Muscle of leg (tissue), 3 donors: ENCODE measurements at regions not wholly inside any gene's neighbourhood (a gene's known extent, or its start where the extent isn't known, plus 50 kb on each side); places are given as distances from the start of the nearest gene placed in this dataset.
A peak's percentile ranks its signal among the peaks of the same experiment; 100 is the strongest.

Experiments
- DNase-seq: peaks from one replicate; pipeline ENCODE4 v3.0.0; 2013
- H3K27ac ChIP-seq: one replicate; pipeline ENCODE4 v1.5.1; 2013; ENCODE audit warnings: mild to moderate bottlenecking, low read length, control low read depth
- H3K27me3 ChIP-seq: one replicate; pipeline ENCODE4 v1.6.1; 2013; ENCODE audit warnings: low read length; ENCODE audit not compliant: control insufficient read depth, insufficient read depth
- H3K36me3 ChIP-seq: one replicate; pipeline ENCODE4 v1.6.1; 2013; ENCODE audit warnings: low read length; ENCODE audit not compliant: control insufficient read depth, insufficient read depth
- H3K4me1 ChIP-seq: one replicate; pipeline ENCODE4 v1.6.1; 2013; ENCODE audit warnings: low read length; ENCODE audit not compliant: control insufficient read depth, insufficient read depth
- H3K4me3 ChIP-seq: one replicate; pipeline ENCODE4 v1.5.1; 2013; ENCODE audit warnings: low read length, control low read depth
- H3K9me3 ChIP-seq: replicated peaks from 2 replicates; pipeline ENCODE4 v1.6.1; 2013; ENCODE audit warnings: low read depth, low read length; ENCODE audit not compliant: control insufficient read depth
- WGBS: methylation state at CpG from one replicate; pipeline ENCODE4 v1.1.5; 2013; ENCODE audit warnings: missing lambda C conversion rate; ENCODE audit not compliant: insufficient coverage; 5-methylcytosine and 5-hydroxymethylcytosine counted together

GRCh38 chr13:48160606-48161278 is 65.8 kb upstream of the MED4 start:
- Histone ChIP-seq H3K4me3 (no peak overlapping the region), H3K36me3 (no peaks in the 10 kb centered on the region), H3K4me1 (peaks cover 8% of the 10 kb centered on the region), H3K9me3 (no peaks in the 10 kb centered on the region), H3K27ac (peak overlapping the region; percentile 65), H3K27me3 (no peaks in the 10 kb centered on the region)
- peak; percentile 72 for DNase-seq
- 100% methylated on average over 1 of the region's 5 CpGs for WGBS

- DNase-seq = no peak
- WGBS = no CpG with 5 or more reads among the region's 3 CpGs
- H3K27me3 ChIP-seq = no peaks in the 10 kb centered on the region
- H3K4me3 ChIP-seq = no peak overlapping the region
- H3K9me3 ChIP-seq = no peaks in the 10 kb centered on the region
- no peak overlapping the region for H3K27ac ChIP-seq
- no peaks in the 10 kb centered on the region for H3K36me3 ChIP-seq
- H3K4me1 ChIP-seq = peaks cover 8% of the 10 kb centered on the region
Observed at GRCh38 chr13:48159826-48160225, 64.9 kb upstream of the MED4 start.

GRCh38 chr13:48159401-48159800 is 64.5 kb upstream of the MED4 start:
- Histone ChIP-seq H3K36me3 (no peaks in the 10 kb centered on the region), H3K4me1 (peaks cover 8% of the 10 kb centered on the region), H3K27me3 (no peaks in the 10 kb centered on the region), H3K9me3 (no peaks in the 10 kb centered on the region), H3K27ac (no peak overlapping the region), H3K4me3 (no peak overlapping the region)
- no peak for DNase-seq

- no peak overlapping the region for H3K4me3 ChIP-seq
- 94% methylated on average over 2 of the region's 3 CpGs for WGBS
- H3K27ac ChIP-seq = no peak overlapping the region
- H3K4me1 ChIP-seq = peaks cover 8% of the 10 kb centered on the region
- no peaks in the 10 kb centered on the region for H3K27me3 ChIP-seq
- DNase-seq = peak; percentile 33
- no peaks in the 10 kb centered on the region for H3K36me3 ChIP-seq
- no peaks in the 10 kb centered on the region for H3K9me3 ChIP-seq
Observed at GRCh38 chr13:48158915-48159314, 64.0 kb upstream of the MED4 start.

GRCh38 chr13:48158290-48158689 is 63.4 kb upstream of the MED4 start:
- H3K27me3 ChIP-seq = no peaks in the 10 kb centered on the region
- peak; percentile 17 for DNase-seq
- no peak overlapping the region for H3K4me3 ChIP-seq
- no CpG with 5 or more reads among the region's 1 CpG for WGBS
- no peak overlapping the region for H3K27ac ChIP-seq
- H3K36me3 ChIP-seq = no peaks in the 10 kb centered on the region
- H3K9me3 ChIP-seq = no peaks in the 10 kb centered on the region
- H3K4me1 ChIP-seq = peaks cover 8% of the 10 kb centered on the region

- no peak for DNase-seq
- H3K4me3 ChIP-seq = no peak overlapping the region
- peaks cover 5% of the 10 kb centered on the region for H3K4me1 ChIP-seq
- H3K36me3 ChIP-seq = no peaks in the 10 kb centered on the region
- no peaks in the 10 kb centered on the region for H3K9me3 ChIP-seq
- H3K27ac ChIP-seq = no peak overlapping the region
- no peaks in the 10 kb centered on the region for H3K27me3 ChIP-seq
- WGBS = 43% methylated on average over 1 of the region's 6 CpGs
Observed at GRCh38 chr13:48156466-48156865, 61.6 kb upstream of the MED4 start.

GRCh38 chr13:48155848-48156247 is 60.9 kb upstream of the MED4 start:
- no peaks in the 10 kb centered on the region for H3K27me3 ChIP-seq
- H3K9me3 ChIP-seq = no peaks in the 10 kb centered on the region
- no peaks in the 10 kb centered on the region for H3K36me3 ChIP-seq
- H3K4me1 ChIP-seq = no peaks in the 10 kb centered on the region
- no peak overlapping the region for H3K4me3 ChIP-seq
- WGBS = no CpG with 5 or more reads among the region's 2 CpGs
- DNase-seq = peak; percentile 27
- H3K27ac ChIP-seq = no peak overlapping the region

GRCh38 chr13:48154671-48155070 is 59.8 kb upstream of the MED4 start:
- Histone ChIP-seq H3K27ac (no peak overlapping the region), H3K27me3 (no peaks in the 10 kb centered on the region), H3K9me3 (peaks cover 4% of the 10 kb centered on the region), H3K36me3 (no peaks in the 10 kb centered on the region), H3K4me1 (no peaks in the 10 kb centered on the region), H3K4me3 (no peak overlapping the region)
- DNase-seq = no peak
- 63% methylated on average over 1 of the region's 6 CpGs for WGBS

GRCh38 chr13:48153186-48153585 is 58.3 kb upstream of the MED4 start:
- DNase-seq = no peak
- Histone ChIP-seq H3K9me3 (peaks cover 4% of the 10 kb centered on the region), H3K36me3 (no peaks in the 10 kb centered on the region), H3K4me3 (no peak overlapping the region), H3K27ac (no peak overlapping the region), H3K27me3 (no peaks in the 10 kb centered on the region), H3K4me1 (no peaks in the 10 kb centered on the region)
- WGBS = no CpG with 5 or more reads among the region's 3 CpGs

GRCh38 chr13:48151363-48152161 is 56.7 kb upstream of the MED4 start:
- peak; percentile 56 for DNase-seq
- Histone ChIP-seq H3K9me3 (peaks cover 4% of the 10 kb centered on the region), H3K27me3 (no peaks in the 10 kb centered on the region), H3K4me3 (no peak overlapping the region), H3K4me1 (no peaks in the 10 kb centered on the region), H3K27ac (no peak overlapping the region), H3K36me3 (no peaks in the 10 kb centered on the region)
- 56% methylated on average over 2 of the region's 5 CpGs for WGBS
